CD4-positive, alpha-beta T cell treated with Interleukin-6 for 4 hours (primary cell): ENCODE measurements at regions not wholly inside any gene's neighbourhood (a gene's known extent, or its start where the extent isn't known, plus 50 kb on each side); places are given as distances from the start of the nearest gene placed in this dataset.
"Not testable (repeated sequence)": the region's sequence is repeated elsewhere in the genome, so short reads cannot be mapped to it uniquely, and the experiment has no call there.

Experiments used
- DNase-seq: peaks from one replicate; pipeline ENCODE4 v3.0.0-alpha.2; 2020; ENCODE audit warnings: mixed read lengths

GRCh38 chr4:28444886-28445496 lies 1584.3 kb downstream of the STIM2 start:
- no peak for DNase-seq

- no peak for DNase-seq
These were observed 1588.4 kb downstream of the STIM2 start for GRCh38 chr4:28449085-28449484.

- DNase-seq = no peak
These were observed 1590.7 kb downstream of the STIM2 start for GRCh38 chr4:28451346-28451745.

DNA sequence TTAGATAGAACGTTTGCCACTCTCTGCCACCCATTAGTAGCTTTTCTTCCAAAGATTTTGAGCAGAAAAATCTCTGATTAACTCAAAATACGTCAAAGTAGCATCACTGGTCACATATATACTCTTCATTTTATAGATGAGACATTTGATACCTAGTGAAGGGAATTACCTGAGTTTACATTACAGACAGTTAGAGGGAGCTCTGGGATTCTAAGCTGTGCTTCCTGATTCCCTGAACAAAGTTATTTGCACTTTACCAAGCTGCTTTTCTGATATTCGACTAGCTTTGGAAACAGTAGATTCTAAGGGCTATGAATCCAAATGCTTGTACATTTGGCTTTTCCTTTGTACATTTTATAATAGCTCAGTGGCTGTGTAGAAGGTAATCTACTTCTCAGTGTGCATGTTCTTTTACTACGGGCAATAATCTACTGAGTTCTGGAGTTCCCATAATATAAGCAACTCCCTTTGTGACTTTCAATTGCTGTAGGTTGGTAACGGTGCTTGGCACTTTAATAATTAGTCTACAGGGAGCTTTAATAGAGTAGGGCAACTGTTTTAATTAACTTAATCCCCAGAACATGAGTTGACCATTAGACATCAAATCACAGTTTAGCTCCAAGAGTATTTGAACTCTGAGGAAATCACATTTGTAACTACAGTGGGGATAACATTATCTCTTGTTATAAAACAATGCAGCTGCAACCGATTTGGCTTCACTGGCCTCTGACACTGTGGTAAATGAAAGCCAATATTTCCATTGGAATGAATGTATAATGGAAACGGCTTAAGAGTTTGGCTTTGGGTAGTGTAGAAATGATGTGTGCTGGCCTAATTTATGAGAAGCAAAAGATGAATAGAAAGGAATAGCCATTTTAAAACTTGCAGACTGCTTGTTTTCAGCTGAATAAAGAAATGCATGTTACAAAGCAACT lies 1602.4 kb downstream of the STIM2 start:
- DNase-seq = no peak

GRCh38 chr4:28464823-28465222 lies 1604.2 kb downstream of the STIM2 start:
- no peak for DNase-seq

GRCh38 chr4:28466886-28467285 lies 1606.2 kb downstream of the STIM2 start:
- DNase-seq = not testable (repeated sequence)

GRCh38 chr4:28469387-28469786 lies 1608.7 kb downstream of the STIM2 start:
- no peak for DNase-seq

GRCh38 chr4:28469886-28470285 lies 1609.2 kb downstream of the STIM2 start:
- no peak for DNase-seq

- no peak for DNase-seq
These were observed 1614.7 kb downstream of the STIM2 start for GRCh38 chr4:28475381-28475780.

DNA sequence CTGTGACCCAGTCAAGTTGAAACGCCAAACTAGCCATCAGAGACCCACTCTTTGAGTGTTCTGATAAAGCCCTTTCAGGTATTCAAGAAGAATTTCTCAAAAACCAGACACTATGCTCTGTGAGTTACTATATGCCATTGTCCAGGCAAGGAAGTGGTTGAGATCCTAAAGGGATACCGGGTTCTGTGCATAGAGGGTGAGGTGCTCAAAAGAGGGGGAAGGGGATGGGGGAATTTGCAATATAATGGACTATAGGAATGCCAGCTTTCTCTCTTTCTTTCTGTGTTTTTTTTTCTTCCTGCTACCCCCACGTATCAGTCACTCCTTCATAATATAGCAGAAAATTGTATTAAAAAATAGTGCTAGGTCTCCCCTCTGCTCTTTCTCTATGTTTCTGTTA lies 1619.0 kb downstream of the STIM2 start:
- no peak for DNase-seq

- no peak for DNase-seq
These were observed 1620.9 kb downstream of the STIM2 start for GRCh38 chr4:28481565-28481964.

DNA sequence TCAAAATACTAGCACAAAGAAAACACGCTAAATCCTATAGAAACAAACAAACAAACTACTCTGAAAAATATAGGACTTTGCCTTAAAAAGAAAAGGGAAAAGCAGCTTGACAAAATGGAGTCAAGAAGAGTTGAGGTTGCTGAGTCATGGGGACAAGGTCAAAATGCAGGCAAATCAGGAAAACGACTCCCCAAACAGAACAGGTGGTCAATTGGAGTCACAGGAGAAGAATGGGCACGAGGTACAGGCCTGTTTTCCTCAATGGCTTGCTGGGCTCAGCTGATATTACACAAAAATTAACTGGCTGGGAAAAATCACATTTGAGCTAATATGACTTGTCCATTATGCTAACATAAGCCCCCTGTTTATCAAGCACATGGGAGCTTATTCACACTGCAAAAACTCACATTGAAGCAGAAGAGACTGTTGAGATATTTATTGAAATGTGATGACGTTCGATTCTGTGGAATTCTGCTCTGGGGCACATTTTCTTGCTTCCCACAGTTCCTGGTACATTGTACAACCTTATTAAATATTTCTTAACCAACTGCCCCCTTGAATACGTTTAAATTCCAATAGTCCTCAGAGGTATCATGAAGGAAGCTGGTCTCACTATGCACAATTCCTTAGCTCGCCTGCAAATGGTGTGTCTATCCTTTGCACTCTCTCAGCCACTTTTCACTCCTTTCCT lies 1622.1 kb downstream of the STIM2 start:
- no peak for DNase-seq

- no peak for DNase-seq
These were observed 1627.4 kb downstream of the STIM2 start for GRCh38 chr4:28488021-28488420.

DNA sequence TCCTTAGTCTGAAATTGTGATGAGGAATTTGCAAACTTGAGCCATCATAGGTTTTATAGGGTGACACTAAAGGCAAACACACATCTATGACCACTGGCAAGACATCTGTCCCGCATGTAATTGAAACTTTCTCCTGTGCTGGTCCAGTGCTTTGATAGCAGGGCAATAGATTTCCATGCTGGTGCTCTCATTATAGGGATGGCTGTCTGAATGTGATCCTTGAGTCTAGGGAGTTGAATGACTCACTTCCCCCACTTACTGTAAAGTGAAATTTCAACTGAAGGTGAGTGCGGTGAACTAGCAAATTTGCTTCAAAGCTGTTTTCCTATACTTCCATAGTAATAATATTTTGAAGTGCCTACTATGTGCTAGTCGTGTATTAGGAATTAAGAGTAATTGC lies 1630.0 kb downstream of the STIM2 start:
- DNase-seq = no peak

DNA sequence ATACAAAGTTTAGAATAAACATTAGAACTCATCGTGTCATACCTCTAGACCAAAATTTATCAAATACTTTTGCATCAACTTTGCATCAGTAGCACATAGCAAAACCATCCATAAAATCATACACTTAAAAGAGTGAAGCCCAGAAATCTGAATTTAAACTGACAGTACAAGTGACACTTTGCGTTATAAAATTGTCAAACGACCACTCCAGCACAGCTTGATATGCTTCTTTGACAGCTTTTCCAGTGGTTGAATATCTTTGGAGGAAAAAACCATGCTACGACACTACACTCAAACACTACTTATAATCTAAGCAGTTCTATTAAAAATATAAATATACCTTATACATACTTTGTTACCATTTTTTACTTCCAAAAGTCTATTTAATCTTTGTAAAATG lies 1644.4 kb downstream of the STIM2 start:
- no peak for DNase-seq

DNA sequence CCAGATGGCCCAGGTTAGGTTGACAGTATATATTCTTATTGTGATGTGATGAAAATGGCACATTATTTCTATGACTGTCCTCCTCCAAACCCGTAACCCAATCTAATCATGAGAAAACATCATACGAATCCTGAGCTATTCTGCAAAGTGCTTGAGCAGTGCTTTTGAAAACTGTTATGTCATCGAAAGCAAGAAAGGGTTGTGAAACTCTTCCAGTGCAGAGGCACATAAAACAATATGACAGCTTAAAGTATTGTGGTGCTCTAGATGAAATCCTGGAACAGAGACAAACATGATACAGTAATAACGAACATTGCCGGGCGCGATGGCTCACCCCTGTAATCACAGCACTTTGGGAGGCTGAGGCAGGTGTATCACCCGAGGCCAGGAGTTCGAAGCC lies 1648.0 kb downstream of the STIM2 start:
- DNase-seq = no peak

GRCh38 chr4:28514766-28515165 lies 1654.1 kb downstream of the STIM2 start:
- not testable (repeated sequence) for DNase-seq

GRCh38 chr4:28518561-28519165 lies 1658.0 kb downstream of the STIM2 start:
- no peak for DNase-seq

DNA sequence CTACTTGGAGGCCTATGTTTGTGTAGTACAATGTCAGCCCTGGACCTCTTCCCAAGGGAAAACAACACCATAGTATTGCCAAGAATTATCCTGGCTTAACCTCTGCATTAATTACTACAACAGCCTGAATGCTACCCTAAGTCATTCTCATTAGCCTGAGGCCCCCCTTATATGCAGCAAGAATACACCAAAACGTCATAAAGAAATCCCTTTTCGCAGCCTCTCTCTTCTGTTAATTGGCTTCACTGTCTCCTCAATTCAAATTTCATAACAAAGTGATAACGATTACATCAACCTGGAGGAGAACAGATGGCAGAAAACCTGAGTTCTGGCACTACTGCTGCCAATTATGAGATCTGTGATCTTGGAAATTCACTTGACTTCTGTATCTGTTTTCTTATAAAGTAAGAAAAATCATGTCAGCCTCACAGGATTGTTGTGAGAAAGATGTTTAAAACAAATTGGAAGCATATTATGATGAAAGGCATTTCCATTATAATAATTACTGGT lies 1663.1 kb downstream of the STIM2 start:
- DNase-seq = no peak

GRCh38 chr4:28536124-28536523 lies 1675.5 kb downstream of the STIM2 start:
- no peak for DNase-seq

GRCh38 chr4:28545986-28546385 lies 1685.3 kb downstream of the STIM2 start:
- no peak for DNase-seq

- DNase-seq = no peak
These were observed 1687.5 kb downstream of the STIM2 start for GRCh38 chr4:28548136-28548535.

- DNase-seq = no peak
These were observed 1688.0 kb downstream of the STIM2 start for GRCh38 chr4:28548594-28548993.
